GM04504 (cell line): ENCODE measurements at regions not wholly inside any gene's neighbourhood (a gene's known extent, or its start where the extent isn't known, plus 50 kb on each side); places are given as distances from the start of the nearest gene placed in this dataset.

ENCODE experiments used
- DNase-seq: peaks from one replicate; pipeline ENCODE4 v3.0.0-alpha.2; 2012; ENCODE audit warnings: low read depth

DNA sequence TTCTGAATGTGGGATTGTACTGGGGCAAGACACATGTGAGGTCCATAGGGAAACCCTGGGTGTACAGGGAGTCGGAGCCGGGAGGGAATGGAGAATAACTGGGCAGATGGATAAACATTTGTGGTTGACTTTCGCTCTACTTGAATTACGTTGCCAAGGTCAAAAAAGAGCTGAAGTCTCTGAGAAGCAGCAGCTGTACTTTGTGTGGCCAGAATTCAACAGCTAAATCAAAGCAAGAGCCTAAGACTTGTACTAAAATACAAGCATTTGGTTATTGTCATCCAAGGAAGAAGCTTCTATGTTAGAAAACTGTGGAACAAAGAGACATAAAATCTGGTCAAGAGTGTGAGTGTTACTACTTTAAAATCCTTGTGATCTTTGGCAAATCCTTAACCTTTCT, 457.2 kb downstream of the ARL4A start:
- no peak for DNase-seq

DNA sequence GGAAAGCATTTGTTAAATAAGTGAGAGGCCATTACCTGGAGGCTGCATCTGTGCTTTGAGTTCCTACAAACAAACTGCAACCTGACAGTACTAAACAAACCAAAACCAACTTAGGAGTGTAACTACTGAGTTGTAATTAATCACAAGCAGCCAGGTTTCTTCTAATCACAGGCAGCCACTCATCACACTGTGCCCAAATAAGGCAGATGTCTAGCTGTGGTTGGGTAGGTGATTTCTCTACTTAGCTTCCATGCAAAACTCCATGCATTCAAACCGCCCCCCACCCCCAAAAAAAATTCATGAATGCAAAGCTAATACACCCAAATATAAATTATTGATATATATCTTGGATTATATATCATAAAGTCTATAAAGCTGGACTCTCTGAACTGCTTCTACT, 461.1 kb downstream of the ARL4A start:
- no peak for DNase-seq

DNA sequence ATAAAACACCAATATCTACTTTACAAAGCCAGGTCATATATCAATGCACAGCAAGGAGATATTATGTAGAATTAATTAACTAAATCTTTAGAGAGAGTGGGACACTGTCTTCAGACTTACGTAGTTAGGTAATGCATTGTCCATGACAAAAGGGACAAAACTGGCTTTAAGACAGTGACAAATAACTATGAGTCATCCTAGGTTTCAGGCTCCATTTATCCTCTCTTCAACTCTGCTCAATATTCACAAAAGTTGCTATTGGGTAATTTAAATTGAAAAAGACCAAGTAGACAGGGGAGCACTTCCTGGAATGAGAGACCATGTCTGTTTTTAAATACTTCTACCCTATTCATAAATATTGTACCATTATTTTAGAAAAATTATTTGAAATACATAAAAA, 464.5 kb downstream of the ARL4A start:
- DNase-seq, result no peak

DNA sequence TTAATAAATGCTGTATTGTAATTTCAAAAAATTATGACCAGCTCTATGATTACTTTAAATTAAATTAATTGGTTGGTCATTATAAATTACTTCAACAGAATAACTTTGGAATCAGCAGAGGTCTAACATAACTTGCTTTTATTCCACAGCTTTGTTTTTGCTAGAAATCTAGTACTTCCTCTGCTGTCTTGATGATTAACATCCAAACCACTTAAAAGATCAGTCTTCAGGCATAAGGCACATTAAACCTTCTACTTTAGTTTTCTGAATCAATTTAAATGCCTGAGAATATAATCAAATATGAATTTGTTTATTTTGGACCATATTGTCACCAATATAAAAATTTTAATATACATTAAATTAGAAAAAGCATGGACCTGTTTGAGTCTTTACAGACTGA, 465.3 kb downstream of the ARL4A start:
- no peak for DNase-seq

DNA sequence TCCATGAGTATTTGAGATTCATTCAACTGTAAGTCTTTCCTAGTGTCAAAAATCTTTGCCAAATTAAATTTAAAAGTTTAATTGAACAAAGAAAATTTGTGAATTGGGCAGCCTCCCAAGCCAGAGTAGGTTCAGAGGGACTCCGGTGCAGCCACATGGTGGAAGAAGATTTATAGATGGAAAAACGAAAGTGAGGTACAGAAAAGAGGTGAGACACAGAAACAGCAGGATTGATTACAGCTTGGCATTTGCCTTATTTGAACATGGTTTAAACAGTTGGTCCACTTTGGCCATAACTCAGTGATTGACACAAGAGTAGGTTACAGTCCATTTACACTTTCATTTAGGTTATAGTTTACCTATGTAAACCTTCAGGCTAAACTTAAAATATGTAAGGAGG, 465.8 kb downstream of the ARL4A start:
- no peak for DNase-seq

DNA sequence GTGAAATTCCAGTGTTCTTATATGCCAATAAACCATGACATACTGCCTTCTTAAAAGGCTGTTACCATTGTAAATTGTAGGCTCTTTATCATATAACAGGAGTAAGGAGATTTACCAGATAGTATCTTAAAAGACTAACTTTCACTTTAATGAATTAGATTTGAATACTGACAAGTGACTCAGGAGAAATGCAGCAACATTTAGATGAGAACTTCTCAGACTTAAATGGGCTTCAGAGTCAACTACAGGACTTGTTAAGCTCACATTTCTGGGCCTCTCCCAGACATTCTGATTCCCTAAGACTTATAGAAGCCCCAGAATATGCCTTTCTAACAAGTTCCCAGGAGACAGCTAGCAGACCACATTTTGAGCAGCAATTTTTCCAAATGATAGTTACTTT, 466.3 kb downstream of the ARL4A start:
- no peak for DNase-seq

DNA sequence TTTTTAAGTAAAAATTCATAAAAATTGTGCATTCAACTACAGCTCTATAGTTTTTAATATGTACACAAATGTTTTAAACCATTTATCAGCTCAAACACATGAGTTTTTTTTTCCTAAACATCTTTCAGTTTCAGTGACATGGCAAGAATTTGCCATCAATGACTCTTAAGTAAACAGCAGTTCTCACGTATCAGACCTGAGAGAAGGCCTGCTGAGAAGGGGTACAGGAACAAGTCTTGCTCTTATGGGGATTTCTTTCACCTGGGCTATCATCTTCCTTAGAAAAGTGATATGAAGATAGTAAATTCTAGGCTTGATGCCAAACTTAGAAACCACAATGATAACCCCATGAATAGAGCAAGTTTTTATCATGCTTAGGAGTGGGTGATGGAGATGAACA, 467.8 kb downstream of the ARL4A start:
- no peak for DNase-seq

DNA sequence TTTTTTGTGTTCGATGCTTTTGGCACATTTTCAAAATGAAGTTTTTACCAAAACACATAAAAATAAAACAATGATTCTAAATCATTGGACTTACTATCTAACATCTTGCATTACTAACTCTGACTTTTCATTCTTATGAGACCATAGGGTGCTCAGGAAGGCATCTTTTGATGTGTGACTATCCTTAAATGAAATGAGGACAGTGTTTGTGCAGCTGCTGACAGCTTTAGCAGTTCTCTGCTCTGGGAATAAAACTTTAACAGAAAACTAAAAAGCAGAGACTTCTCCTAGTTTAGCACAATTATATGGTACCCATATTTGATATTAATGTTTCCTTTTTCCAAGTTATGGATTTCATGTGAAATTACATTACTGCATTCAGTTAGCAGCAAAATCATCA, 471.6 kb downstream of the ARL4A start:
- no peak for DNase-seq

DNA sequence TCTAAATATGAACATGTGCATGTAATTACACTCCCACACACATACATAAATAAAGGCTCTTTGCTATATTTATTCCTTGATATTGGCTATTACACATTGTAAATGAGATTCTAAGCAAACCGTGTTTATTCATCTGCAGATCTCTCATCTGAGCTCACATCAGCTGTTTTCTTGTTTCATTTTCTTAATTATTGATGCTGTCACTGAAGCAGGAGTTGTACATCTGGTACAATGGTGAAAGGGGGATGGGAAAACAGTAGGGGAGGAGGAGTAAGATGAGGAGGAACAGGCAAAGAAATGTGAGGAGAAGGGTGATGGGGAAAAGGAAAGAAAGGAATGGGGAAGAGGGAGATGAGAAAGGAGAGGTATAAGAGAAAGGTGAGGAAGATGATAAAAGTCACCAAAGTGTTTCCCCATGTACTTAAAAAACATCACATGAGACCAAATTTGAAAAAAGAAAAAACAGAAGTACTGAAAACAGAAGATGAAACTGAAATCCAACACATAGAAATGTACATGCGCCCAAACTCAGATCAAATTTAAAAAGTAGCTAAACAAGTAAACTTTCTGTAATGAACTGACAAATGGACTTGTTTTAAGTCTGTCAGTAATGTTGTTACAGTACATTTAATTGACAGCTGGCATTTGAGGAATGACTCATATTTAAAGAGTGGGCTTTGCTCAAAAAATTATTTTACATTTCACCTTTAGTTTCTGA, 472.2 kb downstream of the ARL4A start:
- no peak for DNase-seq

DNA sequence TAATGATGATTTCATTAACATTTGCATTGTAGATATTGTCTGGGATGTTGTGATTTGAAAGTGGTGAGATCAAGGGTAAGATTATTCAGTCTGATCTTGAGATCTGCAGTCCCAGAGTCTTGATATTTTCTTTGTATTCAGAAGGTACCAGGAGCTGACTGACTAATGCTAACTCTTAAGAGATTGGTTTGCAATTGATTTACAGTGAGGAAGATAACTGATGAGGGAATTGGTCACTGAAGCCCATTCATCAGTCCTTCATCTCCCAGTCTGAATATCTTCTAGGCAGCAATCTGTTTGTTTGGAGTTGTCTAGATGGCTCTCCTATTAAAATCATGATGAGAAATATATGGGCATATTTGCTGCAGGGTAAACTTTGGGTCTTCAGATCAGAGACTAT, 473.7 kb downstream of the ARL4A start:
- no peak for DNase-seq

DNA sequence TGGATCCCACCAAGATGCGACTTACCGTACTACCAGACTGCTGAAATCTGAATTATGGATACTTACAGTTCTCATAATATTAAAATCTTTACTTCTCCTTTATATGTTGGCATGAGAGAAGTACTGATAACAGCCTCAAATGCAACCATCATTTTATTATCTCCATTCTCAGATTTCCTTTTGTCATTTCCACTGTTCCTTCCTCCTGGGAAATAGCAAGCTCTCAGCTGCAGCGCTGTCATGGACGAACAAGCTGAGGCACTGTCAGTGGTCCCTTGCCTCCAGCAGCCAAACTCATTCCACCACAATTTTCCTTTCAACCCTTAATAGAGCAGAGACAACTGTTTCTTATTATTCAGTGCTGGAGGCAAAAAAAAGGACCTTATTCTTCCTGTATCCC, 478.4 kb downstream of the ARL4A start:
- DNase-seq, result no peak

DNA sequence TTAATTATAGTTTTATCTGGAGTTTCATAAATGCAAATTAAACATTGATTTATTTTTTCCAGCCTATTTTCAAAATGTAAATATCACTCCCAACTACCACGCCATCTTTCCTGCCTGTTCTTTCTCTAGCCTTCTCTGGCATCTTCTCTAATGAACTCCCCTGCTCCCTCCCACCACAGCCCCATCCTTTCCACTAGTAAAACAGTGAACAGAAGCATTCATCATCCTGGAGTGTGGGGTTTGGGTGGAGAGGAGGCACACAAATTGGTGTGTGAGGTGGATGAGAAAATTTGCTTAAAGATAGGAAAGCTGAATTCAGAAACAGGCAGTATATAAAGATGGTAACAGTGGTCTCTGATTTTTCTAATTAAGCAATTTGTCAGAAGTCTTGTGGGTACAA, 479.4 kb downstream of the ARL4A start:
- no peak for DNase-seq

DNA sequence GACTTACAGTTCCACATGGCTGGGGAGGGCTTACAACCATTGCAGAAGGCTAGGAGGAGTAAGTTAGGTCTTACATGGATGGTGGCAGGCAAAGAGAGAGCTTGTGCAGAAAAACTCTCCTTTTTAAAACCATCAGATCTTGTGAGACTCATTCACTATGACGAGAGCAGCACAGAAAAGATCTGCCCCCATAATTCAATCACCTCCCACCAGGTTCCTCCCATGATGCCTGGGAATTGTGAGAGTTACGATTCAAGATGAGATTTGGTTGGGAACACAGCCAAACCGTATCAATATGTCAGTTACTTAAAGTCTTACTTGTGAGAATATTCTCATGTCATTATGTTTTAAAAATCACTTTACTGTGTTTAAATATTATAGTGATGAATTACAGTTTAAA, 481.9 kb downstream of the ARL4A start:
- DNase-seq, result no peak

DNA sequence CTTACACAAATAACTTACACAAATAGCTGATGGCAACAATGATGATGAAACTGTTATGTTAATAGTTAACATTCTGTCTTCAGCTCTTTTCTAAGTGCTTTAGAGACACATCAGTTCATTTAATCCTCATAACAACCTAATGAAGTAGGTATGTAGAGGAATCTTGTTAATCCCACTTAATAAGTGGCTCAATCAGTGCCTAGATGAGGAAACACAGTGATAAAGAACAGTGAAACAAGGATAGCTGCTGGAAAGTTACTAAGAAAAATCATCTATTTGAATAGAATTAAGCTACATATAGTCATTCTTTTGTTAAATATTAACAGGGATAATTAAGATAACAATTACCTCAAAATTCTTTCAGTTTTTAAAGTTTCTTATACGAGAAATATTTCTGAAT, 487.6 kb downstream of the ARL4A start:
- no peak for DNase-seq

DNA sequence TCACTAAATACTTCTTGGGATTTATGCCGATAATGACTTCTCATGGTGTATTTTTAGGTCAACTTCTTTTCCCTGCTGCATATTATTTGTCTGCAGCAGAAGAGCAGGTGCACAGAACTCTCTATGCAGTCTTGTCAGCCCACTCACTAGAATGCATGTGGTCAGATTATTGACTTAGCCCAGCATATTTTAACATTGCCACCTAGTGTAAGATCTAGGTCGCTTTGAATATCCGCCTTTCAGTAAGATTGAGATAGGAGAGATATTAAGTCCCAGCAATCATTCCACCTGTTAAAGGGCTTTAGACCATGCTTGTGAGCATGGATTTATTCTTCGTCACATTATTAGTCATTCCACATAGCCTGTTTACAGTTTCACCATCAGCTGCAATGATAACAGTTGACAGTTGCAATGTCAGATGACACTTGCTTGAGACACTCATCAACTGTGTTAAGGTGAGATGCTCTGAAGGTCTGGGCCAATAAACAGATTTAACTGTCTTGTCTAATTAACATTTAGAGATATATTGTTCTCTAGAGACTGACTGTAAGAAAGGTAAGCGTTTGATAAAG, 491.7 kb downstream of the ARL4A start:
- DNase-seq, result no peak

DNA sequence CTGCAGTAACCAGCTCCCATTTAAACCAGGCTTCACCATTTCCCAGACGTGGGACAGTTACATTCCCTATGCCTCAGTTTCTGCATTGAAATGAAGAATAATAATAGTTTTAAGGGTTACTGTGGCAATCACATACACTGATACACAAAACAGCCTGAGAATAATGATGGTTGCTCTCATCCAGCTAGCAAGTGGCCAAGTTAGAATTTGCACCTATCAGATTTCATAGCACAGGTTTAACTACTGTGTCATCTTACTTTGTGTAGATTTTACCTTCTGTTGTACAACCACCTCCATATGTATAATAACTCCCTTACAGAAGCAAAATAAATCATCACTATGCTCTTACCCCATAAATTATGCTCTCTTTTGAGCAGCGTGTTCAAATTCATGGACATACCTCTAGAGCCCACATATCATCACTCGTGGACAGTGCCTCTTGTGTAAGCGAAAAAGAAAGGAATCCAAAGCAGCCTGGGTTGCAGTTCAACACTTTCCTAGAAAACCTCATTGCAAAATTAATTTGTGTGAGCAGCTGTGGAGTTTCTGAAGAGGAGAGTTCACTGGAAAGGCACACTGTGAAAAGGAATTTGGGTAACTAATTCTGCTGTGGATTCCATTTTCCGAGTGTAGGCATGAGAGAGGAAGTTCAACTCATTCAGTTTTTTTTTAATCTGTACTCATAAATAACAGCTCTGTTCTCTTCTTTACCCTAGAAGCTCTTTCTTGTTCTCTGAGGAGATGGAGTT, 492.5 kb downstream of the ARL4A start:
- DNase-seq, result no peak

DNA sequence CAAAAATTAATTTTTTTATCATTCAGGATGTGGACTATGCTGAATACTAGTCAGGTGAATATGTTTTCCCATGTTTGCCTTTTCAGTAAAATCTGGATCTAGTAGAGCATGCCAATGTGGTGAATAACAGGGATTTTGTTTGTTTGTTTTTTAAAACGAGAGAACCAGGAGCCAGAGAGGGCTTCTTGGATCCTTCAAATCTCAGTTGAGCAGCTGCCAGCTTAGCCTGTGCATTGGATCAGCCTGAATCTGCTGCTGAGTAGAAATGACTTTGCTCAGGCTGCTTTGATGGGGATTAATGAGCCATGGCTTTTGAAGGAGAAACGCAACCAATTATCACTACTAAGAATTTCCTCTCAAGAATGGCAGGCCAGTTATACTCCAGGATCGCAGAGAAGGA, 493.8 kb downstream of the ARL4A start:
- DNase-seq, result no peak

DNA sequence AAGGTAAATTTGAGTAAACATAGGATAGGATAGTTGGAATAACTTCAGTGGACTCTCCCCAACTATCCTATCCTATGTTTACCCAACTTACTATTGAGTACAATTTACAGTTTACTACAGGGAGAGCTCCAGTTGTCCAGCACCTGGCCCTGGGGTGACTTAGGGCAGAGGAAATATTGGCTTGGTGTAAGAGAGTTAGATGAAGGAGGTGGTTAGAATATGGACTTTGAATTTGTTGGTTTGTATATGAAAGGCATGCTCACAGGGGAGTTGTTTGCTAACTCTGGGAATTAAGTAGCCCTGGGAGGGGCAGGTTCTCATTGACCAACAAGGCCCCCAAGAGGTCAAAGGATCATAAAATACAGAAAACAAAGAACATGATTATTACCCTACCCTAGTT, 497.7 kb downstream of the ARL4A start:
- no peak for DNase-seq

DNA sequence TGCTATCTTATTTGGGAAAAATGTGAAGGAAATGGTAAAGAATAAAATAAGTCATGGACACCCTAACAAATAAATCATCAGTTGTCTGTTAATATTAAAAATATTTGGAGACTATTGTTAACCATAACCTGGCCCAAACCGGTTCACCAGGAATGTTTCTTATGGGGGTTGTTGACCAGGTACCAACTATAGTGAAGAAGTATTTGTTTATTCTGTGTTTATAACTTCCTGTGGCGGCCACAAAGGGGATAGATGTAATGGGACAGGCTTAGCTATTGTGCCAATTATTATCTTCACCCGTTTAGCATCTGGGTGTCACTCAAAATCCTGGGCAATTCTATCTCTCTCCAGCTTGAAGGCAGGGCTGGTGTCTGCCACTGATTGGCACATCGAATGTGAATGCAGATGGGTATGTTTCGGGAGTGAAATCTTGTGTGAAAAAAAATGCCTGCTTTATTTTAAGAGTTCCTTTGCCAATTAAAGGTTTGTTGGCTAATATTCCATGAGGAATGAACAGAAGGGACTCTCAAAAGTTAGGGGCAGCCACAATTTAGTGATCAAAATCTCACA, 500.9 kb downstream of the ARL4A start:
- no peak for DNase-seq

DNA sequence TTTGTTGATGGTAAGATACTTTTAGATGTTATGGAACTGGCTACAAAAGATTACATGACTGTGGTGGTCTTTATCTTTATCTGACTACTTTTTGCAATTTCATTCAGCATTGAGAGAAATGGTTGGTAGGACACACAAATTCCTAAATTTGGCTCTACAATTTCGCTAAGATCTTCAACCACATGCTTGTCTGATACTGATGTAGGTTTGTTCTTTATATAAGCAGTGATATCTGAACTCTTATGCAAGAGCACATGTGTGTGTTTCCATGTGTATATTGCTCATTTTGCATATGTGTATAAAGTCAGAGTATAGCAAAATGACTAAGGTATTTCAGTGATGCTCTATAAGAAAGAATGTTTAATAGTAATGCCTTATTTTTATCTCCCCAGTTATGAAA, 501.5 kb downstream of the ARL4A start:
- DNase-seq, result no peak

DNA sequence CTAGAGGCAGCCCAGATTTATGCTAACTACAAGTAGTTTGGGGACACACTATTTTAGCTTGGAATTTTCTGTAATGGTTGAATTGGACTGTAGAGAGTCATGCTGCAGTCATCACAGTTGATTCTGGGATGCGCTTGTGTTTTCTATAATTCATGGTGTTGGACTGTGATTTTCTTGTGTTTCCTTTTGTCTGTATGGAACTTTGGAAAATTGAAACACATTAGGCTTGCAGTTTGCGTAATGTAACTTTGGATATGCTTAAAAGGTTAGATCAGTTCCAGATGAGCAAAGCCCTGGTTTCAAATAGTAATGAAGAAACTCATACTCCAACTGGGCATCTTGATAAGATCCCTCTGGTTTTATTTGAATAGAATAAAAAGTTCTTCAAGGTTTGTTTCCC, 502.2 kb downstream of the ARL4A start:
- no peak for DNase-seq

DNA sequence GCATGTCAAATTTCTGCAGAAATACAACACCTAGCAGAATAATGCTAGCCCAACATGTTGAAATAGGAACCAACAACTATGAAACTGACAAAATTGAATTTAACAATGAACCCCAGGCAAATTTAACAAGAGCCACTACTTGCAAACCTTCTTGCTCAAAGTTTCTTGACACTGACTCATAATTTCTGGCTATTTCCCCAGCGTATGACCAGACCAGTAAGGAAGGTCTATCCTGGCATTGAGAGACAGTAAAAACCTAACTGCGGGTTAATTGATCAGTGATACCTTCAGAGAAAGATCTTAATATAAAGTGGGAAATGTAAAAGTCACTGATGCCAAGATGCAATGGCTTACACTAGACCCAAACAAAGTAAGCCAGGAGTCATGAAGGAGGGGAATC, 510.1 kb downstream of the ARL4A start:
- DNase-seq, result peak; percentile 29

DNA sequence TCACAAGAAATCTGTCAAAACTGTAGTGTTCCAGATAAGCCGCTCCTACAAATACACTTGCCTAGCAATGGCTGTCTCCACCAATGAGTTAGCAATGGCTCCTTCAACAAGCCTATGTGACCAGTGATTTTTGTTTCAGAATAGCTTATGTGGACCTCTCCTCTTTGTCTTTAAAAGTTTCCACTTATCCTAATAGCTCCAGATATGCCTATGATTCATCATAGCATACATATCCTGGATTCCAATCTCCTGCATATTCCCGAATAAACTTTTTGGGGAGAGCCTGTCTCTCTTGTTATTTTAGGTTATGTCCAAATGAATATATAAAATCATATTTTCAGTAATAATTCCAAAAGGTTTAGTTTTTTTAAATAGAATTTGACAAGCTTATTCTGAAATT, 510.6 kb downstream of the ARL4A start:
- no peak for DNase-seq
